ENCODE measurements at regions not wholly inside any gene's neighbourhood (a gene's known extent, or its start where the extent isn't known, plus 50 kb on each side); places are given as distances from the start of the nearest gene placed in this dataset.

DNA sequence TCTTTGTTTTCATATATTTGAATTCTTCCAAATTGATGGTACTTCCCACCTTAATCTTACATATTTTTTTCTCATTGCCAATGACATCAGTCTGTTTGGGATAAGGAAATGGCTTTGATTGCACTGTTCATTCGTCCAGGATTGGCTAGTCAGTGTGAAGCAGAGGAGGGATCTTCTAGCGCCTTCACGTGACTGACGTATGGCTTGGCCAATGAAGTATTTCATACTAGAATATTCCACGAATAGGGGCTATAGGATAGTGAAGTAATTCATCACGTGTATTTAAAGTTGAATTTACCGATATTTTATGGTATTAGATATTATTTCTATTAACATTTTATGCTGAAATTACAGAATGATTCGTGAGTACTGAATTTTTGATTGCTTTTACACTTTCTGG, 178.7 kb upstream of the ZFHX3 start:
- H3K27ac Mint-ChIP-seq = no peak overlapping the region
- no peaks in the 10 kb centered on the region for H3K36me3 Mint-ChIP-seq
- no peak for ATAC-seq (ENCODE audit: low read depth)
- H3K27me3 Mint-ChIP-seq = no peaks in the 10 kb centered on the region
- DNase-seq = no peak
- no peaks in the 10 kb centered on the region for H3K9me3 Mint-ChIP-seq
- H3K4me1 Mint-ChIP-seq = no peaks in the 10 kb centered on the region
- H3K4me3 Mint-ChIP-seq = no peak overlapping the region
- POLR2A ChIA-PET = no interaction called here

DNA sequence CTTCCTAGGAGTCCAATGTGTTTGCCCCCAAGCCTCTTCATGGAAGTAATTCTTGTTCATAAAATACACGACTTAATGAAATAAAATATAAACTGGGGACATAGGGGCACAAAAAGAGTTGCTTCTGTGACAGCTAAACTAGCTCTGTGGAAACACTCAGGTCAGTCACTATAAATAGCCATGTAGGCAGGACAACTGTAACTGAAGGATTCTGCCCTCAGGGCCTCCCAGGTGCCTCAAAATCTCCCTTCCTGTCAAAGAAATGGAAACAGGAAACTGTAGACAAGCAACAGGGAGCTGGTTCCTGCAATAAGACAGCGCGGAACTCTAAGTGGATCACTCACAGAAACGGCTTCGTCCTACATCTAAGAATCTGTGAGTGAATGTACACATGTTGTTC, 178.1 kb upstream of the ZFHX3 start:
- H3K4me3 Mint-ChIP-seq = no peak overlapping the region
- H3K36me3 Mint-ChIP-seq = no peaks in the 10 kb centered on the region
- no peak overlapping the region for H3K27ac Mint-ChIP-seq
- no peaks in the 10 kb centered on the region for H3K9me3 Mint-ChIP-seq
- POLR2A ChIA-PET = no interaction called here
- H3K27me3 Mint-ChIP-seq = no peaks in the 10 kb centered on the region
- no peak for ATAC-seq (ENCODE audit: low read depth)
- DNase-seq = no peak
- H3K4me1 Mint-ChIP-seq = no peaks in the 10 kb centered on the region

DNA sequence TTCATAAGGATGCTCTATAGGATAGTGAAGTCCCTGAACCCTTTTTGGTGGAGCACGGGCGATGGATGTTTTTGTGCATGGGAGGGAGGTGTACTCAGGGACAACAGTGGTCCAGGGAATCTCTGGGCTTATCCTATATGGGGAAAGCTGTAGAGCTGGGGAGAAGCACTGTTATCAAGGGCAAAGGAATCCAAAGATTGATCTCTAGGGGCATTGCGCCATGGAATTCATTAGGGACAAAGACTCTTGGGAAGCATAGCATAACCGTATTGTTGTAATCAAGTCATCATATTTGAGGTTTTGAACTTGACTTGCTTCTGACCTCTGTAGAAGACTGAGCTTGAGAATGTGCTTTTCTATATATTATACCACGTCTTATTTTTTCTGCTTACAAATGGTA, 172.9 kb upstream of the ZFHX3 start:
- Mint-ChIP-seq H3K9me3 (peaks cover 2% of the 10 kb centered on the region), H3K36me3 (no peaks in the 10 kb centered on the region), H3K27me3 (no peaks in the 10 kb centered on the region), H3K4me1 (no peaks in the 10 kb centered on the region), H3K4me3 (no peak overlapping the region), H3K27ac (no peak overlapping the region)
- no peak for ATAC-seq (ENCODE audit: low read depth)
- DNase-seq = no peak
- POLR2A ChIA-PET = no interaction called here

DNA sequence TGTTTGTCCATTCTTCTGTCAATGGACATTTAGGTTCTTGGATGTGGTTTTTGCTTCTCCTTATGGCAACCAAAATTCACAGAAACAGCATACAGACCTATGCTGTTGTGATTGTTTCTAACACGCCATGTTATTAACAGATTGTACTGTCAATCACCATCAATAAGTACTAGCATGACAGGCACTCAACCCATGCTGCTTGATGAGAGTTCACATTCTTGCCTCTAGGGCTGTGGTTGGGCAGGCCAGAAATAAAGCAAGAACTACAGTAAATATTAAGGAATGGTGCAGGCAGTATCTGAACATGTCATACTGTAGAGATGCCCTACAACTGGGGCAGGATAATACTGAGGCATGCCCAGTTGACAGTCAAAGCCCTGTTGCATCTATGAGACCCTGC, 171.2 kb upstream of the ZFHX3 start:
- Mint-ChIP-seq H3K27ac (no peak overlapping the region), H3K4me1 (no peaks in the 10 kb centered on the region), H3K4me3 (no peak overlapping the region), H3K27me3 (no peaks in the 10 kb centered on the region), H3K36me3 (no peaks in the 10 kb centered on the region), H3K9me3 (peaks cover 3% of the 10 kb centered on the region)
- POLR2A ChIA-PET = no interaction called here
- DNase-seq = no peak
- ATAC-seq (ENCODE audit: low read depth) = no peak

DNA sequence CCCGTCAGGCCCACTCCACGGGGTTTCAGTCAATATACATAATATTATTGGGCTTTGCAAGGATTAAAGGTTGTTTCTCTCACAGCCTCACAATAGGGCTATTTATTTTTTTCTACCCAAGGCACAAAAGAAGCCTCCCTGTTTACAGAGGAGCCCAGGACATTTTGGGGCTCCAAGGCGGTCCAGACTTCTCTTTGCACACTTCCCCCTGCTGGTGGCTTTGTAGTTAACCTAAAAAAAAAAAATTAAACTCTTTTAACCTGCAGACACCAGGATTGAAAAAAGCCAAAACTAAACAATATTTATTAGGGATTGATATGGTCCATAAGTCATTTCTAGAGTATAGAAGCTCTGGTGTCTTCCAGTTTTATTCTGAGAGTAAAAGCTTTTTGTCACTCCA, 169.7 kb upstream of the ZFHX3 start:
- POLR2A ChIA-PET = no interaction called here
- Mint-ChIP-seq H3K4me3 (no peak overlapping the region), H3K27ac (no peak overlapping the region), H3K27me3 (no peaks in the 10 kb centered on the region), H3K36me3 (no peaks in the 10 kb centered on the region), H3K9me3 (peaks cover 3% of the 10 kb centered on the region), H3K4me1 (no peaks in the 10 kb centered on the region)
- DNase-seq (no peak), ATAC-seq (ENCODE audit: low read depth) (no peak)

DNA sequence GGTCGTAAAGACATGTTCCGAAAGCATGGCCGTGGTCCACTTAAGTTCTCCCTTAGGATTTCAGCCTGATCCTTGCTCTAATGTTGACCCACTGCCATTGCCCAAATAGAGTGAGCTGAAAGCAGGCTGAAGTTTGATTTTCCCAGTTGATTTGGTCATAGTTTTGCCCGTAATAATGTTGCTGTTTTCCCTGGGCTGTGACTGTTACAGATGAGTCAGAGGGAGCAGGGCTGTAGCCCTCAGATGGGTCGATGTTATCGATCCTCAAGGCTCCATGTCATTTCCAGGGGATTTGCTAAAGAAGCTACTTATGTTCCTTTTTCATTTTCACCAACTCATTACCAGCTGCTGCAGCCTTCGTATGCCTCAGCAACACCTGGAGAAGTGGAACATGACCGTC, 169.0 kb upstream of the ZFHX3 start:
- POLR2A ChIA-PET = no interaction called here
- H3K27me3 Mint-ChIP-seq = no peaks in the 10 kb centered on the region
- H3K4me3 Mint-ChIP-seq = no peak overlapping the region
- H3K4me1 Mint-ChIP-seq = no peaks in the 10 kb centered on the region
- no peak overlapping the region for H3K27ac Mint-ChIP-seq
- no peak for DNase-seq
- ATAC-seq (ENCODE audit: low read depth) = no peak
- peaks cover 3% of the 10 kb centered on the region for H3K9me3 Mint-ChIP-seq
- H3K36me3 Mint-ChIP-seq = no peaks in the 10 kb centered on the region

DNA sequence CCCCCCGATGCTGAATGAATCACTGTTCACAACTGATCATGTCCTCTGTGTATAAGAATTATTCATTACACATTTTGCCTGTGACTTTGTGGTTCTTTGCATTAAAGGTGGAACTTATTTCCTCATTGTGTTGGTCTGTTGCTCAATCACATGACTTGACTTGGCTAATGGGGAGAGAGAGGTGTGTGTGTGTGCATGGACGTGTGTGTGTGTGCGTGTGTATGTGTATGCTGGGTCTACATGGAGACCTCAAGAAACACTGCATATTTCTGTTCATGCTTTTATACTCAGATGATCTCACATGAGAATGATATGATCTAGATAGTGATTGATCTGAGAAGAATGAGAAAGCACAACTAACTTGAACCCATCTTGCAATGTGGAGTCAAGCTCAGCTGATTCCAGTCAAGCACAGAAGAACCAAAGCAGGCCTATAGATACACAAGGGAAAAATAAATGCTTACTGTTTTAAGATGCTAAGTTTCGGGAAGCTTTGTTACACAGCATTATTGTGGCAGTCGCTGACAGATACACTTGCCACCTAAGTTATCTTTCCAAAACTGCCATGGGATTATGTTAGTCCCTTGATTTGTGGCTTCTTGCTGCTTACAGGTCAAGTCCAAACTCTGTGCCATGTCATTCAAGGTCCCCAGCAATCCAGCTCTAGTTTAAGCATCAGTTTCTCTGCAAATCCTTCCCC, 167.9 kb upstream of the ZFHX3 start:
- Mint-ChIP-seq H3K9me3 (peaks cover 3% of the 10 kb centered on the region), H3K4me1 (no peaks in the 10 kb centered on the region), H3K36me3 (no peaks in the 10 kb centered on the region), H3K27me3 (no peaks in the 10 kb centered on the region), H3K27ac (no peak overlapping the region), H3K4me3 (no peak overlapping the region)
- POLR2A ChIA-PET = no interaction called here
- no peak for DNase-seq
- no peak for ATAC-seq (ENCODE audit: low read depth)

DNA sequence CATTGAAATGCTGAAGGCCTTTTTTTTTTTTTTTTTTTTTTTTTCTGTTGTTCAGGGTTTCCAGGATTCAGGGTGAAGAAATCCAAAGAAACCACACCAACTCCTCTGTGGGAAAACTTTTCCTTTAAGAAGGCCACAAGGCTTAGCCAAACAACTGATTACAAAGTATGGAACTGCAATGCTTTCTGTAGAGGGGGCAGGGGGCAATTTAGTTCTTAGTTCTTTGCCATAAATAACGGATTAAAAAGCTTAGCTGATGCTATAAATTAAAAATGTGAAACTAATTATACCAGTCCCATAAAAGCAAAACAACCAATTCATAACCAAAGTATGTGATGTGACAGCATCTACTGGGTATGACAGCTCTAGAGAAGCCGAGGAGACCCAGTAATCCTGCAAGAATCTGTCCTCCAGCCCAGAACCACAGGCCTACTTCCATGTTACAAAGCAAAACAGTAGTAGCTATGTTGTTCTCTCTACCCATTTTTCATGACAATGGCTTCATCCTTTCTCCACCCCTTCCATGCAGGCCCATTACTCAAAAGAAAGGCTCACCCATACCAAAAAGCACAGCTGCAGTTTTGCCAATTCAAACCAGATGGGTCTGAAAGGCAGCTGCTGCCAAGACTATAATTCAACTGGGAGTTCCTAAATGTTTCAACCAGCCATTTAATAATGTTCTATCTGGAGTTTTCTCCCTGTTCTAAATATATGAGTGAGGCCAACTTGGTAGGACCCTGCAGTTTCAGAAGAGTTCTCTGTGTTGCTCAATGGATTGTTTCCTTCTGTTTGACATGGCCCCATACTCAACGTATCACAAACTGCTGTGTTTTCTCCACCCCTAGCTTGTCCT, 167.1 kb upstream of the ZFHX3 start:
- Mint-ChIP-seq H3K4me3 (no peak overlapping the region), H3K4me1 (no peaks in the 10 kb centered on the region), H3K9me3 (peaks cover 3% of the 10 kb centered on the region), H3K27ac (no peak overlapping the region), H3K27me3 (no peaks in the 10 kb centered on the region), H3K36me3 (no peaks in the 10 kb centered on the region)
- POLR2A ChIA-PET = no interaction called here
- DNase-seq = no peak
- ATAC-seq (ENCODE audit: low read depth) = no peak

DNA sequence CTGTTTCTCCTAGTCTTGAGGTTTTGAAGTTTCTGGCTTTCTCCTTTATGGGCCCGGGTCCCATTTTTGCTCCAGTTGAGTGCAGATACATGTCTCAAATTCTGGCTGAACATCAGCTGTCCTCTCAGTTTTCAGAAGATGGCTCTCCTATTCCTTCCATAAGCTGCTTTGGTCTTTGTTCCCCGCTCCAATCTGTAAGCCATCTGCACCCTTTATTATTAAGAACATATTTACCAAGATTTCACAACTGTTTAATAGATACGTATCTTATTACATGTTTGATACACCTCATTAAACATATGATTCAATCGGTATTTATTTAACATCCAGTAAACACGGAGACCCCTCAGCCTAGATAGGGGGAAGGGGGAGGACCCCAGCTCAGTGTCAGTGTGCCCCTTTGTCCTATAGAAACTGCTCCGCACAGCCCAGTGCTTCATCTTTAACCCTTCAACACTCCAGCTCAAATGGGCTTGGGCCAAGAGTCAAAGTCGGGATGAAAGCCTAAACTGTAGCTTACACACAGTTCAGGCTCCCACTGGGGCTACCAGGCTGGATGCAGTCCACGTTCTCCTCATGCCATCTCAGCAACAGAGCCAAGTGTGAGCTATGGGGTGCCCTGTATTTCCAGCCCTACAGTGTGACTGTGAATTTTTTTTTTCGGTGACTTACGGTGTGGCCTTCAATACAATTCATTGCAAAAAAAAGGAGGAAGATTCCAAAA, 166.0 kb upstream of the ZFHX3 start:
- no peak for ATAC-seq (ENCODE audit: low read depth)
- peaks cover 3% of the 10 kb centered on the region for H3K9me3 Mint-ChIP-seq
- POLR2A ChIA-PET = no interaction called here
- no peaks in the 10 kb centered on the region for H3K27me3 Mint-ChIP-seq
- H3K4me1 Mint-ChIP-seq = no peaks in the 10 kb centered on the region
- no peak for DNase-seq
- H3K4me3 Mint-ChIP-seq = no peak overlapping the region
- H3K36me3 Mint-ChIP-seq = no peaks in the 10 kb centered on the region
- no peak overlapping the region for H3K27ac Mint-ChIP-seq

DNA sequence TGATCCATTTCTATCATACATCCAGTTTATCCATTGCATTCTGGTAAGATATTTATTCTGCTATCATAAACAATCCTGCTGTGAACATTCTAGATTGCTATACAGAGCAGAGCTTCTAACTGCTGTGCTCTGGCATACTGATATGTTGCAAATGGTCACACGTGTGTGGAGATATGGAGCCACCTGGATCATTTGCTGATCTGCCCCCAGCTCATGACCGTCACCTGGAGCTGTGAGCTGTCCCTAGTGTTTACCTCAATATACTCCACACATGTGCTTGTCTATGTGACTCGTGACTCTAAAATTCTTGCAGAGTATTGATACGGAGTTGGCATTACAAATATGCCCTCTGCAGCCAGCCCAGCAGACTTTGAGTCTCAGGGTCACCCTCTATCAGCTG, 164.5 kb upstream of the ZFHX3 start:
- DNase-seq = no peak
- H3K4me3 Mint-ChIP-seq = no peak overlapping the region
- peaks cover 3% of the 10 kb centered on the region for H3K9me3 Mint-ChIP-seq
- POLR2A ChIA-PET = no interaction called here
- no peak for ATAC-seq (ENCODE audit: low read depth)
- no peaks in the 10 kb centered on the region for H3K4me1 Mint-ChIP-seq
- no peaks in the 10 kb centered on the region for H3K27me3 Mint-ChIP-seq
- H3K36me3 Mint-ChIP-seq = no peaks in the 10 kb centered on the region
- no peak overlapping the region for H3K27ac Mint-ChIP-seq

DNA sequence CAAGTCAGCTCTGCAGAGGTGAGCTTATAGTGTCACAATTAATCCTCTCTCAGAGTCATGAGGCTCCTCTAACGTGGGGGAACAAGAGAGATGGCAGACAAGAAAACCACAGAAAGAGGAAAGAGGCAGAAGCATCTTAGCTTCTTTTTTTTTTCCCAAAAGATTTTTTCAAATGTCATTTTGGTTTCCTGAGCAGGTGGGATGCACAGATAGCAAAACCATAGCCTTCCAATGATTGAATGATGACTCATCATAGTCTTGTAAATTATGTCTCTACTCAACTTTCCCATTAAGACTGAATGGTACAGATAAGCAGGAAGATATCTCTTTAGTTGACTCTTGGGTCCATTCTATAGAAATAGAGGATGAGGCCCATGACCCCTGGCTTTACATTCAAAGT, 162.8 kb upstream of the ZFHX3 start:
- POLR2A ChIA-PET = no interaction called here
- DNase-seq (no peak), ATAC-seq (ENCODE audit: low read depth) (no peak)
- no peaks in the 10 kb centered on the region for H3K36me3 Mint-ChIP-seq
- H3K4me3 Mint-ChIP-seq = no peak overlapping the region
- H3K4me1 Mint-ChIP-seq = no peaks in the 10 kb centered on the region
- no peaks in the 10 kb centered on the region for H3K27me3 Mint-ChIP-seq
- H3K9me3 Mint-ChIP-seq = peaks cover 1% of the 10 kb centered on the region
- H3K27ac Mint-ChIP-seq = no peak overlapping the region

DNA sequence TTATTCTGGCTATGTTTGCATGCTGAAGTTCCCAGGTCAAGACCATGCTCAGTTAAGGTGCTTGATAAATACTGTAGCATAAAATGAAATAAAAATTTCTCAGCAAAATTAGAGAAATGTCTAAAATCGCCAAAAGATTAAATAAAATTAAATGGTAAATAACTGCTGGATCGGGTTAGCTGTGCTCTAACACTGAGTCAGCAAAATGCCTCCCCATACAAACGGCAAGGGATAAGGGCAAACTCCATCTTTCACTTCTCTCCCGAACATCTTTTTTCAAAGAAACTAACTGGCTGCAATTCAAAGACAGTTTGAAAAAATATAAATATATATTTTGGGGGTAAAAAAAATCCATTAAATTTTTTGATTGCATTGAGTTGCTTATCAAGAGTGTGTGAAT, 162.2 kb upstream of the ZFHX3 start:
- Mint-ChIP-seq H3K4me1 (no peaks in the 10 kb centered on the region), H3K4me3 (no peak overlapping the region), H3K9me3 (peaks cover 1% of the 10 kb centered on the region), H3K27me3 (no peaks in the 10 kb centered on the region), H3K36me3 (no peaks in the 10 kb centered on the region), H3K27ac (no peak overlapping the region)
- ATAC-seq (ENCODE audit: low read depth) = no peak
- DNase-seq = no peak
- POLR2A ChIA-PET = no interaction called here

DNA sequence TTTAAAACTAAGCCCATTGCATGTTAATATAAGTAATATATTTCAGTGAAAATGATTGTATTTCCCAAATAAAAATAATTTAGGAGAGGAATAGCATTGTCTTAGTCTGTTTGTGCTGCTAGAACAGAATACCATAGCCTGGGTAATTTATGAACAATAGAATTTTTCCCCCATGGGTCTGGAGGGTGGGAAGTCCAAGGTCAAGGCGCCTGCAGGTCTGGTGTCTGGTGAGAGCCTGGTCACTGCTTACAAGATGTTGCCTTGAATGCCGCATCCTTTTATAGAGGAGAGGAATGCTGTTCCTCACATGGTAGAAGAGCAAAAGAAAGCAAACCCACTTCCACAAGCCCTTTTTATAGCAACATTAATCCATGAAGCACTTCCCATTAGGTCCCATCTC, 161.3 kb upstream of the ZFHX3 start:
- Mint-ChIP-seq H3K4me1 (no peaks in the 10 kb centered on the region), H3K27ac (no peak overlapping the region), H3K9me3 (no peaks in the 10 kb centered on the region), H3K36me3 (no peaks in the 10 kb centered on the region), H3K4me3 (no peak overlapping the region), H3K27me3 (no peaks in the 10 kb centered on the region)
- ATAC-seq (ENCODE audit: low read depth) = no peak
- DNase-seq = no peak
- POLR2A ChIA-PET = no interaction called here

DNA sequence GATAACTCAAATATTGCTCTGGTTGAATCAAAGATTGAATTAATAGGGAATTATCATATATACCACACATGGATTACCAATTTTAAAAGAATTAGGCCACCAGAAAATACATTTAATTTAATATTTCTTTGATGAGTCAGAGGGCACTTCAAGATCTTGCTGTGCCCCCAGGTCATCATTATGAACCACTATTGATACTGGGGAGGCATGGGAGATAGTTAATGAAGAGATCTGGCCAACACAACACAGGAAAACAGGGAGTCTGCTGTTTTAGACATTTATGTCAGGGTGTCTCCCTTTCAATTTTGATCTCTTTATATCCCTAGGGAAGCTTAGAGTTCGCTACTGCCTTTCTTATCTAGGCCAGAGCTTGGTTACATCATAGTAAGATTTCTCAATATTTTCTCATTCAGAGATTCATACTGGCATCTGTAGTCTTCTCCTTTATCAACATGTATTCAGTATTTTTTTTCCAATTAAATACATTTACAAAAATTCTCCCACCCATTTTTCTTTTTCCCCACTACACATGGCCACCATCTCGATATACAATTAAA, 158.3 kb upstream of the ZFHX3 start:
- Mint-ChIP-seq H3K27ac (no peak overlapping the region), H3K4me3 (no peak overlapping the region), H3K36me3 (no peaks in the 10 kb centered on the region), H3K27me3 (peaks cover 2% of the 10 kb centered on the region), H3K4me1 (no peaks in the 10 kb centered on the region), H3K9me3 (no peaks in the 10 kb centered on the region)
- ATAC-seq (ENCODE audit: low read depth) (no peak), DNase-seq (no peak)
- POLR2A ChIA-PET = no interaction called here

All from activated naive CD8-positive, alpha-beta T cell treated with anti-CD3 and anti-CD28 coated beads, Interleukin-2, amount 10 ng/mL, durations not matched to agents 7 days and 5 days (primary cell).